Thyroid gland (tissue), 4 donors: ENCODE measurements at regions not wholly inside any gene's neighbourhood (a gene's known extent, or its start where the extent isn't known, plus 50 kb on each side); places are given as distances from the start of the nearest gene placed in this dataset.

Source experiments
- DNase-seq, 2 donors: peaks; one replicate each; pipeline ENCODE4 v3.0.0-alpha.2; 2019
- H3K27ac ChIP-seq, 3 donors: fragments of 200-600 bp; sonication (generic); 1 replicate in 2 of 3; 2 replicates in 1 of 3; pipeline ENCODE4 v1.5.1; 2016 to 2019; ENCODE audit warnings: mild to moderate bottlenecking in 1 of 3, moderate library complexity in 1 of 3
- H3K27me3 ChIP-seq: fragments of 200-600 bp; sonication (generic); one replicate; pipeline ENCODE4 v1.5.1; 2019
- H3K36me3 ChIP-seq, 2 donors: fragments of 200-600 bp; sonication (generic); one replicate each; pipeline ENCODE4 v1.5.1; 2016 to 2019
- H3K4me1 ChIP-seq, 2 donors: fragments of 200-600 bp; sonication (generic); one replicate each; pipeline ENCODE4 v1.5.1; 2017 to 2019
- H3K4me3 ChIP-seq, 3 donors: fragments of 200-600 bp; sonication (generic); replicated peaks in 1 of 3; 1 replicate in 2 of 3; 2 replicates in 1 of 3; pipeline ENCODE4 v1.5.1; 2016; ENCODE audit warnings: mild to moderate bottlenecking in 1 of 3
- H3K9me3 ChIP-seq: fragments of 200-600 bp; sonication (generic); one replicate; pipeline ENCODE4 v1.5.1; 2017
- POLR2A ChIP-seq, 2 donors: fragments of 450-650 bp; IDR thresholded peaks; one replicate each; pipeline ENCODE4 v1.6.1; 2017; ENCODE audit warnings: antibody characterized with exemption in 2 of 2, mild to moderate bottlenecking in 2 of 2, moderate library complexity in 1 of 2
- WGBS, 2 donors: methylation state at CpG; one replicate each; pipeline ENCODE4 v1.1.5; 2017; 5-methylcytosine and 5-hydroxymethylcytosine counted together
- intact Hi-C: fragments of 100-400 bp; cut with DNase I; formaldehyde crosslinking; loops from one replicate; pipeline ENCODE4 v1.15.1; 2023
- TF ChIP-seq, protein P1 (sequence below), 6 experiments: fragments of 200-600 bp in 3 of 6; fragments of 450-650 bp in 3 of 6; sonication (generic) in 3 of 6; IDR thresholded peaks; one replicate each; pipeline ENCODE4 v1.5.1; 2016 to 2019; ENCODE audit warnings: antibody characterized with exemption in 6 of 6, mild to moderate bottlenecking in 2 of 6, inconsistent platforms in 1 of 6, moderate library complexity in 1 of 6

DNA sequence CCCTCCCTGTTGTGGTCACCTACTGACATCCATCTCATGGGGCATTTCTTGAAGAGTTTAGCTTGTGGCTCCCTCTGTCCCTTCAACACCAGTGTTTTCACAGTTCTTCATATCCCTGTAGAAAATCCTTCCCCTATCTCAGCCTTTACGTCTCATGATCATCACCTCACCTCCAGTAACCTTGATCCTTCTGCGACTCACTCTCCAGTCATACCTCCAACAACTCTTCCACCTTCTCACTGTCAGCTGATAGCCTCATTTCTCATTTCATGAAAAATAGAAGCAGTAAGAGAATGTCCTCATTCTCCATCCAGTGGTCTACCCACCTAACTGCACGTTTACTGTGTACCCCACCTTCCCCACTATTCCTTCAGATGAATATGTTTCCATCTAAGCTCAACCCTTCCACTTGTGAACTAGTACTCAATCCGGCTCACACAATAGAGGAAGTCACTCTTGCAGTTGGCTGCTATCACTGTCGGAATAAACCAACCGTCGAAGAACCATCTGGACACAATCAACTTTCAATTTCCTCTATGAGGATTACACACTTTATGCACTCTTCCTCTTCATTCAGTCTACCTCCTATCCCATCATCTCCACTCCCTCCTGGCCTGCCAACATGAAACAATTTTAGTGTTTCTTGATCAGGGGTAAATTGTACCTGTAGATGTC, 256.0 kb downstream of the AHR start:
- Histone ChIP-seq H3K4me1 (no peaks in the 10 kb centered on the region), H3K4me3 (no peak overlapping the region), H3K9me3 (no peaks in the 10 kb centered on the region), H3K27ac (no peak overlapping the region), H3K36me3 (no peaks in the 10 kb centered on the region), H3K27me3 (no peaks in the 10 kb centered on the region)
- no peak for TF ChIP-seq POLR2A (IDR thresholded peaks at IDR 0.05)
- TF ChIP-seq, protein P1, sequence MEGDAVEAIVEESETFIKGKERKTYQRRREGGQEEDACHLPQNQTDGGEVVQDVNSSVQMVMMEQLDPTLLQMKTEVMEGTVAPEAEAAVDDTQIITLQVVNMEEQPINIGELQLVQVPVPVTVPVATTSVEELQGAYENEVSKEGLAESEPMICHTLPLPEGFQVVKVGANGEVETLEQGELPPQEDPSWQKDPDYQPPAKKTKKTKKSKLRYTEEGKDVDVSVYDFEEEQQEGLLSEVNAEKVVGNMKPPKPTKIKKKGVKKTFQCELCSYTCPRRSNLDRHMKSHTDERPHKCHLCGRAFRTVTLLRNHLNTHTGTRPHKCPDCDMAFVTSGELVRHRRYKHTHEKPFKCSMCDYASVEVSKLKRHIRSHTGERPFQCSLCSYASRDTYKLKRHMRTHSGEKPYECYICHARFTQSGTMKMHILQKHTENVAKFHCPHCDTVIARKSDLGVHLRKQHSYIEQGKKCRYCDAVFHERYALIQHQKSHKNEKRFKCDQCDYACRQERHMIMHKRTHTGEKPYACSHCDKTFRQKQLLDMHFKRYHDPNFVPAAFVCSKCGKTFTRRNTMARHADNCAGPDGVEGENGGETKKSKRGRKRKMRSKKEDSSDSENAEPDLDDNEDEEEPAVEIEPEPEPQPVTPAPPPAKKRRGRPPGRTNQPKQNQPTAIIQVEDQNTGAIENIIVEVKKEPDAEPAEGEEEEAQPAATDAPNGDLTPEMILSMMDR (IDR thresholded peaks at IDR 0.05), result no peak
- no peak for DNase-seq
- WGBS, 2 donors, result 81 to 90% methylated on average over 7 of the region's 7 CpGs
- intact Hi-C loops, result no loop called here

DNA sequence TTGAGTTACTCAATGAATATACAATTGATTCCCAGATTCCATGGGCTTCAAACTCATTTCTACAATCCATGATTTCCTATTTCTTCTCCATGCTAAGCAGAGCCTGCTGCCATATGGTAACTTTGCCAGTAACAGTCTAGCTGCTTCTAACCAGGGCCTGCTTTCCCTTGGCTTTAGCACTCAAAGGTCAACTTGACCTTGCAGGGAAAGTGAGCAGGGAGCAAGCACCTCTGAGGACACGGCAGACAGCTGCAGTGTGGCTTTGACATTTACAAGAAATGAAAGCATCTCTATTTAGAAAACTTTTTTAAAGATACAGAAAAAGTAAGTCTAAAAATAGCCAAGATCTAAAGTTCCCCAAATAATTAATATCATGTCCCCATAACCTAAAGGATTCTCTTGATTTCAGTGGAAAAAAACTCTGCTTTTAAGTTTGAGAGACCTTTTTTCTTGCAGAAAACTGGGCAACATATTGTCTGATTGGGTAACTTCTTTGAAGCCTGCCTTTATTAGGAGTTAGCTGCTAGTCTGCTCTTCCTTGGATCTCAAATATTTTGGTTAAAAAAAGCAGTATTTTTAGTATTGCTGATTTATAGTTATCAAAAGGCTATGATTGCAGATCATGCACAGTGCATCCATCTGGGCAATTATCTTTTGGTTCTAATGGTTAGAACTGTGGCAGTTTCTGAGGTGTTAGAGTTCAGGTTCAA, 257.9 kb downstream of the AHR start:
- Histone ChIP-seq H3K9me3 (no peaks in the 10 kb centered on the region), H3K36me3 (no peaks in the 10 kb centered on the region), H3K4me3 (no peak overlapping the region), H3K4me1 (no peaks in the 10 kb centered on the region), H3K27me3 (no peaks in the 10 kb centered on the region), H3K27ac (no peak overlapping the region)
- peak; percentile 8 to 21 for DNase-seq
- intact Hi-C loops, result no loop called here
- 21 to 30% methylated on average over 1 of the region's 1 CpG for WGBS, 2 donors
- TF ChIP-seq, protein P1 (IDR thresholded peaks at IDR 0.05), result no peak
- TF ChIP-seq POLR2A (IDR thresholded peaks at IDR 0.05), result no peak

- TF ChIP-seq, protein P1 (IDR thresholded peaks at IDR 0.05), result no peak
- no peak for TF ChIP-seq POLR2A (IDR thresholded peaks at IDR 0.05)
- Histone ChIP-seq H3K27ac (no peak overlapping the region), H3K27me3 (no peaks in the 10 kb centered on the region), H3K4me3 (no peak overlapping the region), H3K9me3 (no peaks in the 10 kb centered on the region), H3K36me3 (no peaks in the 10 kb centered on the region), H3K4me1 (no peaks in the 10 kb centered on the region)
- 79 to 90% methylated on average over 1 of the region's 1 CpG for WGBS, 2 donors
- intact Hi-C loops, result no loop called here
- DNase-seq, result no peak
Observed at GRCh38 chr7:17557251-17557671, 258.8 kb downstream of the AHR start.

DNA sequence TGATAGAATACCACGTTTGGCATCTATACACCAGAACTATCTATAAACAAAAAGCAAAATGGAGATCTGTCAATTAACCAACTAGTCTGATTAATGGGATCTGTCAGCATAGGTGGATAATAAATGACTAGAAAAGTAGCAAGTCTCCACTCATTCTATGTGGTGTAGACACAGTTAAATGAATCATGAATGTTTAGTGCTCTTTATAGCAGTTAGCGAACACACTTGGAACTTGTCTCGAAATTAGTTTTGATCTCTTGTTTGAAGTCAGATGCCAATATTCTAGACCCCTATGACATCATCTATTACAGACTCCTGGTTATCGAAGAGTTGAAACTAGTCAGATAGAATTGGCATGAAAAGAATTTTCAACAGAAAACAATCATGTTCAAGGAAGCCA, 259.7 kb downstream of the AHR start:
- TF ChIP-seq, protein P1 (IDR thresholded peaks at IDR 0.05), result no peak
- TF ChIP-seq POLR2A (IDR thresholded peaks at IDR 0.05), result no peak
- no peaks in the 10 kb centered on the region for H3K27me3 ChIP-seq
- intact Hi-C loops, result no loop called here
- WGBS, 2 donors, result 67 to 74% methylated on average over 4 of the region's 4 CpGs
- no peaks in the 10 kb centered on the region for H3K36me3 ChIP-seq
- H3K27ac ChIP-seq, result no peak overlapping the region
- H3K9me3 ChIP-seq, result no peaks in the 10 kb centered on the region
- DNase-seq, result no peak
- H3K4me3 ChIP-seq, result no peak overlapping the region
- H3K4me1 ChIP-seq, result no peaks in the 10 kb centered on the region
